Stimulated activated CD4-positive, alpha-beta T cell treated with anti-CD3 and anti-CD28 coated beads, Interleukin-1b, Interleukin-23, amount 100 ng/mL, for 4 hours (primary cell): ENCODE measurements at regions not wholly inside any gene's neighbourhood (a gene's known extent, or its start where the extent isn't known, plus 50 kb on each side); places are given as distances from the start of the nearest gene placed in this dataset.

Source experiments
- DNase-seq, 2 donors: peaks; one replicate each; pipeline ENCODE4 v3.0.0-alpha.2; 2020; ENCODE audit warnings: low read depth in 2 of 2

GRCh38 chr11:26234451-26234850 is 97.5 kb upstream of the ANO3 start:
- DNase-seq, result no peak

GRCh38 chr11:26243426-26243825 is 88.5 kb upstream of the ANO3 start:
- DNase-seq, result no peak

GRCh38 chr11:26244207-26244606 is 87.7 kb upstream of the ANO3 start:
- DNase-seq, result no peak

GRCh38 chr11:26245046-26245445 is 86.9 kb upstream of the ANO3 start:
- no peak for DNase-seq

- DNase-seq, result no peak
Observed at GRCh38 chr11:26247340-26247739, 84.6 kb upstream of the ANO3 start.

GRCh38 chr11:26248661-26249060 is 83.3 kb upstream of the ANO3 start:
- no peak for DNase-seq

GRCh38 chr11:26254378-26254777 is 77.6 kb upstream of the ANO3 start:
- DNase-seq, result no peak

- DNase-seq, result no peak
Observed at GRCh38 chr11:26263769-26264168, 68.2 kb upstream of the ANO3 start.

- DNase-seq, result no peak
Observed at GRCh38 chr11:26264266-26264665, 67.7 kb upstream of the ANO3 start.

- no peak for DNase-seq
Observed at GRCh38 chr11:26268980-26269660, 62.8 kb upstream of the ANO3 start.

- no peak for DNase-seq
Observed at GRCh38 chr11:26271666-26272065, 60.3 kb upstream of the ANO3 start.

- DNase-seq, result peak; percentile 2 to 18
Observed at GRCh38 chr11:26276798-26277424, 55.0 kb upstream of the ANO3 start.

GRCh38 chr11:26278354-26278753 is 53.6 kb upstream of the ANO3 start:
- DNase-seq, result no peak
